IMR-90 (cell line): ENCODE measurements at regions not wholly inside any gene's neighbourhood (a gene's known extent, or its start where the extent isn't known, plus 50 kb on each side); places are given as distances from the start of the nearest gene placed in this dataset.

Experiments
- ATAC-seq: fragments of 200-7000 bp; cut with Tn5 transposase; 2 replicates; pipeline ENCODE4 v1.9.1; 2020; ENCODE audit warnings: low read depth, mild to moderate bottlenecking, moderate library complexity
- BruUV-seq: library from RNA; stranded (reverse); fragments of 400-500 nt; replicated peaks from 2 replicates; lab custom pipeline; 2021; lab: Mats Ljungman, UMichigan
- CTCF ChIA-PET: fragments of 300-600 bp; formaldehyde crosslinking; extraction: SDS; loops from one replicate; lab custom pipeline; 2021; ENCODE audit warnings: antibody characterized with exemption; lab: Yijun Ruan, JAX
- POLR2A ChIA-PET: fragments of 300-600 bp; sonication (Branson Sonifier 250); formaldehyde crosslinking; loops from one replicate; lab custom pipeline; 2022; ENCODE audit warnings: antibody characterized with exemption; ENCODE audit not compliant: unreplicated experiment; lab: Charles Lee
- DNase-seq: peaks from one replicate; pipeline ENCODE4 v3.0.0; 2013
- H2AFZ ChIP-seq: replicated peaks from 2 replicates; pipeline ENCODE3; 2013; ENCODE audit warnings: low read length, mild to moderate bottlenecking; ENCODE audit not compliant: poor library complexity
- H2AK5ac ChIP-seq: 2 replicates; pipeline ENCODE4 v1.6.1; 2013; ENCODE audit warnings: low read depth, low read length, inconsistent platforms
- H2AK9ac ChIP-seq: replicated peaks from 2 replicates; pipeline ENCODE3; 2013; ENCODE audit warnings: mild to moderate bottlenecking, low read depth, low read length, moderate library complexity; ENCODE audit not compliant: poor library complexity
- H2BK120ac ChIP-seq: 2 replicates; pipeline ENCODE4 v1.6.1; 2013; ENCODE audit warnings: low read depth, low read length, inconsistent platforms
- H2BK15ac ChIP-seq: 3 replicates; pipeline ENCODE4 v1.6.1; 2013; ENCODE audit warnings: low read depth, low read length, inconsistent platforms
- H2BK20ac ChIP-seq: 2 replicates; pipeline ENCODE4 v1.6.1; 2013; ENCODE audit warnings: low read depth, mild to moderate bottlenecking, inconsistent platforms, low read length, moderate library complexity
- H2BK5ac ChIP-seq: 2 replicates; pipeline ENCODE4 v1.6.1; 2013; ENCODE audit warnings: mild to moderate bottlenecking, low read depth, low read length, inconsistent platforms; ENCODE audit not compliant: poor library complexity, severe bottlenecking
- H3K14ac ChIP-seq: replicated peaks from 2 replicates; pipeline ENCODE4 v1.6.1; 2013; ENCODE audit warnings: low read depth, low read length, inconsistent platforms
- H3K18ac ChIP-seq: 2 replicates; pipeline ENCODE4 v1.6.1; 2013; ENCODE audit warnings: low read depth, low read length, control low read depth
- H3K23ac ChIP-seq: 2 replicates; pipeline ENCODE4 v1.6.1; 2013; ENCODE audit warnings: low read depth, low read length, inconsistent platforms
- H3K27ac ChIP-seq: 2 replicates; pipeline ENCODE4 v1.5.1; 2013; ENCODE audit warnings: mild to moderate bottlenecking, control low read depth, low read length; ENCODE audit not compliant: insufficient read depth
- H3K27me3 ChIP-seq: 2 replicates; pipeline ENCODE4 v1.6.1; 2013; ENCODE audit warnings: low read length; ENCODE audit not compliant: control insufficient read depth, insufficient read depth
- H3K36me3 ChIP-seq: 2 replicates; pipeline ENCODE4 v1.6.1; 2013; ENCODE audit warnings: low read length, mixed read lengths; ENCODE audit not compliant: control insufficient read depth, insufficient read depth
- H3K4ac ChIP-seq: 2 replicates; pipeline ENCODE4 v1.6.1; 2013; ENCODE audit warnings: low read depth, low read length, inconsistent platforms
- H3K4me1 ChIP-seq: 2 replicates; pipeline ENCODE4 v1.6.1; 2013; ENCODE audit warnings: low read length, mixed read lengths; ENCODE audit not compliant: control insufficient read depth, insufficient read depth
- H3K4me2 ChIP-seq: 2 replicates; pipeline ENCODE4 v1.6.1; 2013; ENCODE audit warnings: low read depth, mild to moderate bottlenecking, control low read depth, low read length, moderate library complexity
- H3K4me3 ChIP-seq: 2 replicates; pipeline ENCODE4 v1.5.1; 2013; ENCODE audit warnings: low read depth, mild to moderate bottlenecking, control low read depth, low read length, moderate library complexity; ENCODE audit not compliant: insufficient read depth
- H3K56ac ChIP-seq: 2 replicates; pipeline ENCODE4 v1.6.1; 2013; ENCODE audit warnings: low read length, inconsistent platforms; ENCODE audit not compliant: insufficient read depth; ENCODE audit errors: extremely low read depth
- H3K79me1 ChIP-seq, 2 experiments: 2 replicates each; pipeline ENCODE4 v1.6.1; 2013; ENCODE audit warnings: low read length in 2 of 2, inconsistent platforms in 1 of 2, low read depth in 1 of 2
- H3K9ac ChIP-seq: 2 replicates; pipeline ENCODE4 v1.6.1; 2013; ENCODE audit warnings: low read depth, low read length, control low read depth
- H3K9me1 ChIP-seq: 2 replicates; pipeline ENCODE4 v1.6.1; 2013; ENCODE audit warnings: low read length, inconsistent platforms; ENCODE audit not compliant: insufficient read depth
- H3K9me3 ChIP-seq: 2 replicates; pipeline ENCODE4 v1.6.1; 2013; ENCODE audit warnings: low read length; ENCODE audit not compliant: control insufficient read depth, insufficient read depth
- H4K20me1 ChIP-seq: 2 replicates; pipeline ENCODE4 v1.6.1; 2013; ENCODE audit warnings: low read length, inconsistent platforms; ENCODE audit not compliant: insufficient read depth
- H4K5ac ChIP-seq: 2 replicates; pipeline ENCODE4 v1.6.1; 2013; ENCODE audit warnings: mild to moderate bottlenecking, low read depth, low read length, control low read depth
- H4K8ac ChIP-seq, 2 experiments: 2 replicates each; pipeline ENCODE4 v1.6.1; 2013; ENCODE audit warnings: low read depth in 2 of 2, low read length in 2 of 2, control low read depth in 1 of 2, inconsistent platforms in 1 of 2
- H4K91ac ChIP-seq: 2 replicates; pipeline ENCODE4 v1.6.1; 2013; ENCODE audit warnings: low read depth, low read length, inconsistent platforms; ENCODE audit not compliant: insufficient read depth
- BHLHE40 ChIP-seq: fragments of 150-350 bp; IDR thresholded peaks from 2 replicates; pipeline ENCODE4 v1.6.1; 2016; ENCODE audit warnings: mild to moderate bottlenecking, low read depth, low read length
- CEBPB ChIP-seq: IDR thresholded peaks from 2 replicates; pipeline ENCODE4 v1.6.1; 2012; ENCODE audit warnings: low read depth, low read length, improper control_type of control experiment
- CHD1 ChIP-seq: IDR thresholded peaks from 2 replicates; pipeline ENCODE4 v1.6.1; 2012; ENCODE audit warnings: low read depth, low read length, improper control_type of control experiment
- CTCF ChIP-seq: conservative IDR thresholded peaks from 2 replicates; pipeline ENCODE4 v1.5.1; 2012; ENCODE audit warnings: mild to moderate bottlenecking, low read depth, low read length, improper control_type of control experiment
- ELK1 ChIP-seq: fragments of 150-350 bp; IDR thresholded peaks from 2 replicates; pipeline ENCODE4 v1.6.1; 2016; ENCODE audit warnings: low read depth, mild to moderate bottlenecking, low read length, moderate library complexity, borderline replicate concordance
- FOS ChIP-seq: fragments of 150-350 bp; IDR thresholded peaks from 2 replicates; pipeline ENCODE4 v1.6.1; 2016; ENCODE audit warnings: low read depth, low read length
- MAFK ChIP-seq: IDR thresholded peaks from 2 replicates; pipeline ENCODE4 v1.6.1; 2012; ENCODE audit warnings: low read depth, low read length, improper control_type of control experiment
- MAZ ChIP-seq: IDR thresholded peaks from 2 replicates; pipeline ENCODE4 v1.6.1; 2012; ENCODE audit warnings: low read depth, mild to moderate bottlenecking, low read length, improper control_type of control experiment, moderate library complexity, borderline replicate concordance
- MXI1 ChIP-seq: IDR thresholded peaks from 2 replicates; pipeline ENCODE4 v1.6.1; 2012; ENCODE audit warnings: low read depth, mild to moderate bottlenecking, low read length, moderate library complexity, borderline replicate concordance
- NFE2L2 ChIP-seq: fragments of 150-350 bp; IDR thresholded peaks from 2 replicates; pipeline ENCODE4 v1.6.1; 2016; ENCODE audit warnings: low read depth, mild to moderate bottlenecking, low read length
- POLR2A ChIP-seq: IDR thresholded peaks from 2 replicates; pipeline ENCODE4 v1.6.1; 2012; ENCODE audit warnings: mild to moderate bottlenecking, low read depth, low read length
- RAD21 ChIP-seq: IDR thresholded peaks from 2 replicates; pipeline ENCODE4 v1.6.1; 2012; ENCODE audit warnings: low read length, improper control_type of control experiment
- RCOR1 ChIP-seq: IDR thresholded peaks from 2 replicates; pipeline ENCODE4 v1.6.1; 2012; ENCODE audit warnings: mild to moderate bottlenecking, low read length, improper control_type of control experiment; ENCODE audit not compliant: insufficient replicate concordance
- RFX5 ChIP-seq: IDR thresholded peaks from 2 replicates; pipeline ENCODE4 v1.8.0; 2012; ENCODE audit warnings: low read depth, mild to moderate bottlenecking, low read length, moderate library complexity
- SMC3 ChIP-seq: fragments of 150-350 bp; IDR thresholded peaks from 2 replicates; pipeline ENCODE4 v1.6.1; 2016; ENCODE audit warnings: low read depth, mild to moderate bottlenecking, antibody characterized with exemption, low read length, moderate library complexity
- WGBS, 2 experiments: methylation state at CpG; one replicate each; pipeline versions ENCODE4 v1.1.5 to v1.1.7; 2013; ENCODE audit warnings: missing lambda C conversion rate in 2 of 2; ENCODE audit not compliant: insufficient read length in 1 of 2; ENCODE audit errors: extremely low coverage in 2 of 2; 5-methylcytosine and 5-hydroxymethylcytosine counted together
- dilution Hi-C: fragments of 300-500 bp; cut with HindIII; formaldehyde crosslinking; loops from one replicate; pipeline ENCODE4 v1.14.3; 2018; ENCODE audit warnings: low sequenced_read_pairs; ENCODE audit not compliant: unreplicated experiment
- in situ Hi-C: fragments of 300-500 bp; cut with MboI; formaldehyde crosslinking; loops from 3 replicates; pipeline ENCODE4 v1.14.3; 2019; ENCODE audit warnings: low sequenced_read_pairs, inconsistent platforms, mixed read lengths
- intact Hi-C: fragments of 100-400 bp; cut with micrococcal nuclease; formaldehyde crosslinking; loops from 2 replicates; pipeline ENCODE4 v1.10.0; 2022

- Histone ChIP-seq H2BK5ac (no peak overlapping the region), H3K9me1 (no peaks in the 10 kb centered on the region), H4K91ac (no peak overlapping the region), H3K79me1 (no peaks in the 10 kb centered on the region), H2BK15ac (no peak overlapping the region), H2AFZ (no peak overlapping the region), H3K4me2 (no peak overlapping the region), H3K4me1 (no peaks in the 10 kb centered on the region), H4K8ac (no peak overlapping the region), H3K27me3 (no peaks in the 10 kb centered on the region; the same call in 1 of the 2 replicates), H3K14ac (no peak overlapping the region), H2BK20ac (no peak overlapping the region), H3K4ac (no peak overlapping the region), H2BK120ac (no peak overlapping the region), H2AK9ac (no peak overlapping the region), H3K23ac (no peak overlapping the region), H3K36me3 (no peaks in the 10 kb centered on the region), H3K9ac (no peak overlapping the region), H2AK5ac (no peak overlapping the region), H4K5ac (no peak overlapping the region), H3K18ac (no peak overlapping the region), H3K9me3 (no peaks in the 10 kb centered on the region), H4K20me1 (no peaks in the 10 kb centered on the region), H3K27ac (no peak overlapping the region), H3K56ac (no peak overlapping the region), H3K4me3 (no peak overlapping the region)
- dilution Hi-C loops (no loop called here), intact Hi-C loops (no loop called here), in situ Hi-C loops (loop anchor here (25.0 kb wide), 1 partner anchor 702 kb away; no protein-coding TSS in a partner anchor)
- DNase-seq (peak; percentile 4), ATAC-seq (no peak)
- ChIA-PET CTCF (no interaction called here), POLR2A (no interaction called here)
- TF ChIP-seq SMC3 = no peak
- TF ChIP-seq MXI1 = no peak
- no peak for TF ChIP-seq RFX5
- no peak for TF ChIP-seq MAFK
- TF ChIP-seq ELK1 = no peak
- TF ChIP-seq CHD1 = no peak
- no peak for TF ChIP-seq BHLHE40
- no peak for TF ChIP-seq MAZ
- no peak for TF ChIP-seq CTCF
- no peak for TF ChIP-seq RAD21
- no peak for TF ChIP-seq CEBPB
- TF ChIP-seq POLR2A = no peak
- TF ChIP-seq RCOR1 = no peak
- TF ChIP-seq FOS = no peak
- TF ChIP-seq NFE2L2 = no peak
- WGBS, 2 experiments = no CpG with 5 or more reads among the region's 1 CpG
- BruUV-seq = no TSS peak
Measured at GRCh38 chr11:29435421-29435820, 581.4 kb downstream of the KCNA4 start.
